Stomach smooth muscle (tissue), 2 donors: ENCODE measurements at regions not wholly inside any gene's neighbourhood (a gene's known extent, or its start where the extent isn't known, plus 50 kb on each side); places are given as distances from the start of the nearest gene placed in this dataset.

Experiments used
- H3K27ac ChIP-seq: one replicate; pipeline ENCODE4 v1.7.0; 2013; ENCODE audit warnings: mild to moderate bottlenecking, low read length, inconsistent platforms
- H3K27me3 ChIP-seq, 2 donors: one replicate each; pipeline ENCODE4 v1.7.0; 2013; ENCODE audit warnings: low read length in 2 of 2; ENCODE audit not compliant: insufficient read depth in 2 of 2, control insufficient read depth in 1 of 2
- H3K36me3 ChIP-seq, 2 donors: one replicate each; pipeline ENCODE4 v1.7.0; 2013; ENCODE audit warnings: low read length in 2 of 2; ENCODE audit not compliant: control insufficient read depth in 2 of 2, insufficient read depth in 2 of 2
- H3K4me1 ChIP-seq: one replicate; pipeline ENCODE4 v1.7.0; 2013; ENCODE audit warnings: low read length; ENCODE audit not compliant: control insufficient read depth, insufficient read depth
- H3K4me3 ChIP-seq, 2 donors: one replicate each; pipeline ENCODE4 v1.7.0; 2013; ENCODE audit warnings: low read length in 2 of 2
- H3K9ac ChIP-seq, 2 donors: one replicate each; pipeline ENCODE4 v1.7.0; 2013; ENCODE audit warnings: low read length in 2 of 2, mild to moderate bottlenecking in 1 of 2
- H3K9me3 ChIP-seq, 2 donors: one replicate each; pipeline ENCODE4 v1.7.0; 2013; ENCODE audit warnings: low read length in 2 of 2; ENCODE audit not compliant: control insufficient read depth in 2 of 2
- donor health status: healthy.
- donor health status: Pancreatic carcinoma.

GRCh38 chr6:140437619-140438345, 1063.3 kb upstream of the CITED2 start:
- Histone ChIP-seq H3K4me1 (no peaks in the 10 kb centered on the region), H3K9ac (no peak overlapping the region), H3K27ac (no peak overlapping the region), H3K4me3 (no peak overlapping the region), H3K9me3 (no peaks in the 10 kb centered on the region), H3K36me3 (no peaks in the 10 kb centered on the region), H3K27me3 (no peaks in the 10 kb centered on the region)

- H3K27ac ChIP-seq, result no peak overlapping the region
- no peaks in the 10 kb centered on the region for H3K27me3 ChIP-seq
- no peak overlapping the region for H3K9ac ChIP-seq
- H3K4me1 ChIP-seq, result no peaks in the 10 kb centered on the region
- no peaks in the 10 kb centered on the region for H3K36me3 ChIP-seq
- H3K9me3 ChIP-seq, result no peaks in the 10 kb centered on the region
- no peak overlapping the region for H3K4me3 ChIP-seq
Observed at GRCh38 chr6:140436023-140436811, 1061.8 kb upstream of the CITED2 start.

- Histone ChIP-seq H3K27me3 (no peaks in the 10 kb centered on the region), H3K4me1 (no peaks in the 10 kb centered on the region)
Observed at GRCh38 chr6:140434761-140435160, 1060.3 kb upstream of the CITED2 start.

GRCh38 chr6:140433072-140433471, 1058.6 kb upstream of the CITED2 start:
- no peaks in the 10 kb centered on the region for H3K4me1 ChIP-seq
- no peaks in the 10 kb centered on the region for H3K27me3 ChIP-seq
- no peaks in the 10 kb centered on the region for H3K36me3 ChIP-seq
- H3K9ac ChIP-seq, result no peak overlapping the region
- no peak overlapping the region for H3K27ac ChIP-seq
- no peaks in the 10 kb centered on the region for H3K9me3 ChIP-seq
- H3K4me3 ChIP-seq, result no peak overlapping the region

More at GRCh38 chr6:140434761-140435160, 1060.3 kb upstream of the CITED2 start:
- Histone ChIP-seq H3K9ac (no peak overlapping the region), H3K4me3 (no peak overlapping the region), H3K27ac (no peak overlapping the region), H3K9me3 (no peaks in the 10 kb centered on the region), H3K36me3 (no peaks in the 10 kb centered on the region)

GRCh38 chr6:140427842-140428241, 1053.4 kb upstream of the CITED2 start:
- no peak overlapping the region for H3K27ac ChIP-seq
- H3K9me3 ChIP-seq, result peaks cover 0 to 4% of the 10 kb centered on the region in 2 donors
- H3K4me3 ChIP-seq, result no peak overlapping the region
- no peak overlapping the region for H3K9ac ChIP-seq
- H3K4me1 ChIP-seq, result no peaks in the 10 kb centered on the region
- no peaks in the 10 kb centered on the region for H3K36me3 ChIP-seq
- H3K27me3 ChIP-seq, result no peaks in the 10 kb centered on the region

GRCh38 chr6:140414966-140415620, 1040.6 kb upstream of the CITED2 start:
- H3K36me3 ChIP-seq, result no peaks in the 10 kb centered on the region
- no peak overlapping the region for H3K27ac ChIP-seq
- no peaks in the 10 kb centered on the region for H3K4me1 ChIP-seq
- H3K9ac ChIP-seq, result no peak overlapping the region
- no peak overlapping the region for H3K4me3 ChIP-seq
- H3K27me3 ChIP-seq, result no peaks in the 10 kb centered on the region
- no peaks in the 10 kb centered on the region for H3K9me3 ChIP-seq

GRCh38 chr6:140403020-140403419, 1028.6 kb upstream of the CITED2 start:
- H3K9me3 ChIP-seq, result peaks cover 0 to 5% of the 10 kb centered on the region in 2 donors
- no peaks in the 10 kb centered on the region for H3K27me3 ChIP-seq
- H3K27ac ChIP-seq, result no peak overlapping the region
- H3K4me3 ChIP-seq, result no peak overlapping the region
- no peak overlapping the region for H3K9ac ChIP-seq
- no peaks in the 10 kb centered on the region for H3K4me1 ChIP-seq
- no peaks in the 10 kb centered on the region for H3K36me3 ChIP-seq

GRCh38 chr6:140401761-140402160, 1027.3 kb upstream of the CITED2 start:
- Histone ChIP-seq H3K9ac (no peak overlapping the region), H3K36me3 (no peaks in the 10 kb centered on the region), H3K27ac (no peak overlapping the region), H3K9me3 (no peaks in the 10 kb centered on the region), H3K4me3 (no peak overlapping the region), H3K27me3 (no peaks in the 10 kb centered on the region), H3K4me1 (no peaks in the 10 kb centered on the region)

GRCh38 chr6:140398076-140398475, 1023.6 kb upstream of the CITED2 start:
- Histone ChIP-seq H3K9me3 (no peaks in the 10 kb centered on the region), H3K27me3 (no peaks in the 10 kb centered on the region), H3K27ac (no peak overlapping the region), H3K4me1 (no peaks in the 10 kb centered on the region), H3K4me3 (no peak overlapping the region), H3K36me3 (no peaks in the 10 kb centered on the region), H3K9ac (no peak overlapping the region)

GRCh38 chr6:140397106-140397505, 1022.7 kb upstream of the CITED2 start:
- H3K27me3 ChIP-seq, result no peaks in the 10 kb centered on the region
- no peaks in the 10 kb centered on the region for H3K36me3 ChIP-seq
- H3K4me1 ChIP-seq, result no peaks in the 10 kb centered on the region
- no peak overlapping the region for H3K4me3 ChIP-seq
- no peaks in the 10 kb centered on the region for H3K9me3 ChIP-seq
- H3K9ac ChIP-seq, result no peak overlapping the region
- H3K27ac ChIP-seq, result no peak overlapping the region
